KBM-7 (cell line): ENCODE measurements at regions not wholly inside any gene's neighbourhood (a gene's known extent, or its start where the extent isn't known, plus 50 kb on each side); places are given as distances from the start of the nearest gene placed in this dataset.

ENCODE experiments used
- DNase-seq: peaks from one replicate; pipeline ENCODE4 v3.0.0-alpha.2; 2015
- in situ Hi-C: fragments of 300-500 bp; cut with MboI; formaldehyde crosslinking; loops from 2 replicates; pipeline ENCODE4 v1.14.3; 2020; ENCODE audit warnings: low sequenced_read_pairs, low pct_unique_long_range_greater_than_20kb, mixed read lengths

- DNase-seq = no peak
Observed at GRCh38 chr6:14271789-14272736, 154.5 kb downstream of the CD83 start.

DNA sequence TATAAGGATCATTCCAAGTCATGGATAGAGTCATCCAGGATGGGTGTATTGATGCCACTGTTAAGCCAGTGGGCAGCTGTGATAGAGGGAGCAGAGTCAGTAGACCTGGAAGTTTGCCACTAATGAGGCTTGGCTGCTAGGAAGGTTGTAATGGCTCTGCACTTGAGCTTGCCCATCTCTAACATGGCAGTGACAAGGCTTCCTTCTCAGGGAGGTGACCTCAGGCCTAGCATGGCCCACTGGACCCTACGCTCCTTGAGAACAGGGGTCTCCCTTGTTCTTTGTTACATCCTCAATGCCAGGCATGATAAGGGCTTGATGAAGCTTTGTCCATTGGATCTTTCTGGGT, 155.1 kb downstream of the CD83 start:
- DNase-seq = no peak
- in situ Hi-C loops = no loop called here

More at GRCh38 chr6:14271789-14272736, 154.5 kb downstream of the CD83 start:
- in situ Hi-C loops = no loop called here

DNA sequence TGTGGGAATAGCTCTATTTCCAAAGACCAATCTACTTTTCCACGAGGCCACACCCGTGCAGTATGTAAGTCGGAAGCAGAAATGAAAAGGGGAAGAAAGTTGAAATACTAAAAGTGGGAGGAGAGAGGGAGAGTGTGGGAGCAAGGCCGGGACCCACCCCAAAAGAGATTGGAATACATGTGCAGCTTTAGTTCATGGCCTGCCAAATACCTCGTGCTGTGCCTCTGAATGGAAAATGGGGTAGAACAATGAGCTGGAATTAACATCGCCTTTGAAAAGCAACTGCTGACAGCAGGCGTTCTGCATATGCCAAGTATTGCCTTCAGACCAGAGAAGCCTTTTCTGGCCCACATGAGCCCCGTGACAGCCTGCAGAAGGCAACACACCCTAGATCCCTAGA, 155.6 kb downstream of the CD83 start:
- DNase-seq = no peak
- in situ Hi-C loops = no loop called here

- in situ Hi-C loops = no loop called here
- no peak for DNase-seq
Observed at GRCh38 chr6:14274016-14274415, 156.4 kb downstream of the CD83 start.

DNA sequence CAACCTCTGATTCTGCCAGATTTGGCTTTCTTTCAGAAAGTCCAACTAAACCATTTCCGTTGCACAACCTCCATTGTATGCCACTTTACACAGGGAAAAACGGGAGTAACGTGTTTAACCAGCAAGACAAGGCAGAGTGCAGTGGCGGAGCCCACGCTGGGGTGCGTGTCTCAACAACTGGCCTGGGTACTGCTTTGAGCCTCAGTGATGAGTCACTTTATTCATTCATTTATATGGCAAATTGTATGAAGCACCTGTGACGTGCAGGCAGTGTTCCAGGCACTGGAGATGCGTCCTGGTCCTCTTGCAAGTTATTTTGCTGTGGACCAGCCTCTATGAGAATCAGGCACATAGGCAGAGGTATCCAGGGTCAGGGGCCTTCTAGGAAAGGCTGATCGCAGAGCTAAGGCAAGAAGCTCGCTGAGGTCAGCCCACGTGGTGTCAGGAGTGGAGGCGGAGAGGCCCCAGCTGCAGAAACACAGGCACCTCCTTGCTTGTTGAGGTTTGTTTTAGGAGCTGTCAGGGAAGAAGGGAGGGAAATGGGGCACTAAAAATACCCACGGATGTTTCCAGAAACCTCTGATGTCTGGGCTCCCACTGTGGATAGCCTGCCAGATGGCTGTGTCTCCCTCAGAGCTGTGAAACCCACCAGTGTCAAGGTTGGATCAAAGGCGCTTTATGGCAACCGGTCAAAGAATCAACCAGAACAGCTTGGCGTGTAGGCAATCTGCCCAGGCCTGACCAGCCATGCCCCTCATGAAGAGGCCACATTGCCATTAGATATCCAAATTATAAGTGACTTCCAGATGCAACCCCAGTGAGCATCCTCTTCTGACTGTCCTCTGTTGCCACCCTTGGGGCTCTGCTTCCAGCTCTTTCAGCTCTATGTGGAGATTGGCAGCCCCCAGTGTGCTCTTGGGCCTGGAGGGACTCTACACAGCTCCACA, 157.2 kb downstream of the CD83 start:
- in situ Hi-C loops = no loop called here
- no peak for DNase-seq

DNA sequence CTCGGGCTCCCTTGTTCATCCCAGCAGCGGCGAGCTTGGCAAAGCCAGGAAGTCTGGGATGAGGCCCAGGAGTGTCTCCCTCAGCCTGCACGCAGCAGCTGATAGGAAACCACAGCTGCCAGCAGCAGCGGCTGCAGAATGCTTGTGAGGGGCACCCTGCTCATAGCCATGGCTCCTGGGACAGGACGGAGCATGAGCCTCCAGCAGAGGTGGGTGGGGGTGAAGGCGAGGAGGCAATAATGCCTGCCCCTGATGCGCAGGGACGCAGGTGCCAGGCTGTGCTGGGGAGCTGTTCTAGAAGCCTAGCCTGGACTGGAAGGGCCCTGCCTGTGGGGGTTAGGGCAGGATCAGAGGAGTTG, 157.9 kb downstream of the CD83 start:
- in situ Hi-C loops = no loop called here
- DNase-seq = no peak

DNA sequence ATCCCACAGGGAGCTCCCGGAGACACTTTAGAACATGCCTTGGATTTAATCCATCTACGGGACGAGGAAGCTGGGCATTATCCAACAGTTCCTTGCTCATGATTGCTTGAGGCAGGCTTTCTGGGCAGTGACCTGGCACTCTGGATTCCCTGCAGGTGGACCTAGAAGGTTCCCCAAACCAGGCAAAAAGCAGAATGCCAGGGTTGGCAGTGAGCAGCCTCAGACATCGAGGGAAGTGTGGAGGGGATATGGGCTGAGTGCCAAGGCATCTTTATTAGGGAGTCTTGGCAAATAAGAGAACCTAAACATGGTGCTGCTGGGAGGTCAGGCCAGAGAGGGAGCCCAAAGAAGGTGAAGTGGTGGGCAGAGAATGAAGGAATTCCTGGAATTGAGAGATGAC, 158.5 kb downstream of the CD83 start:
- in situ Hi-C loops = no loop called here
- no peak for DNase-seq

DNA sequence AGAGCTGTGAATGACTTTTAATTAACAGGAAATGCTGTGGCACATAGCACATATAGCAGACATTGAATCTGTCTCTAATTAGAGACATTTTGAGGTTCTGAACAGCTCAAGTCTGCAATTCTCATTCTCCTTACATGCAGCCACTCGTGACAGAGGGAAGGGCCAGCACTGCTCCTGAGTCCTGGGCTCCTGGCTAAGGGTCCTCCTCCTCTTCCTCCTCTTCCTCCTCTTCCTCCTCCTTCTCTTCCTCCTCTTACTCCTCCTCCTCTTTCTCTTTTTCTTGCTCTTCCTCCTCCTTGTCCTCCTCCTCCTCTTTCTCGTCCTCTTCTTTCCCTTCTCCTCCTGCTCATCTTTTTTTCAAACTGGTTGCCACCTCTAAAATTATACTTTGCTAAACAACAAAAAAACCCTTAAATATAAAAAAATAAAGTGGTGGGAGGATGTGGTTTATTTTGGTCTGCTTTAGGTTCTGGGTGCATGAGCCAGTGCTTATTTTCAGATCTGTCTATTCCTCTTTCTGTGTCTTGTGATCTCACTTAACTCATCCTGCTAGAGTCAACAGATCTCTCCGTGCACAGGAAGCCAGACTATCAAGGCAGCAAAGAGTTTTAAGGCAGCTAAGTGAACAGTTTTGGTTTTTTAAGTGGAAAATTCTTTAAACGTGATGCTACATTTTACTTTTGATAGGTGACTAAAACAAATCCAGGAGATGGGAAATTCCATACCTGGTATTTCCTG, 159.3 kb downstream of the CD83 start:
- peak; percentile 69 for DNase-seq
- in situ Hi-C loops = no loop called here

DNA sequence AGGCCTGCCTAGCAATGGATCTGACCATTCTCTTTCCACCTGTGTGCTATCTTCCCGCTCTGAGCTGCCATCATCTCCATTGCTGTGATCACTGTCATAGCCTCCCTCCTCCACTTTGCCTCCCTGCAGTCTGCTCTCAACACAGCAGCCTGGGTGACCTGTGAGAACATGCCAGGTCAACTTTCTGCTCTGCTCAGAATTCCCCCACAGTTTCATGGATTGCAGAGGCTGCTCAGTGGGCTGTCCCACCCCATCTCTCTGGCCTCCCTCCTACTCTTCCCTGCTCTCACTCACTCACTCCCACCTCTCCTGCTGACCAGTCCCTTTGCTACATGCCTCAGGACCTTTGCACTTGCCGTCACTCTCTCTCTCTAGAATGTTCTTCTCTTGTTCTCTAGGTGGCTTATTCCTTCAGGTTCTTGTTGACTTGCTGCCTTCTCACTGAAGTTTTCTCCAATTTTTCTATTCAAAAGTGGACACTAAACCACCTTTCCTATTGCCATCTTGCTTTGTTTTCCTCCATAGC, 159.9 kb downstream of the CD83 start:
- in situ Hi-C loops = no loop called here
- no peak for DNase-seq

GRCh38 chr6:14278006-14278405, 160.4 kb downstream of the CD83 start:
- no peak for DNase-seq
- in situ Hi-C loops = no loop called here

- DNase-seq = no peak
- in situ Hi-C loops = no loop called here
Observed at GRCh38 chr6:14278446-14278845, 160.9 kb downstream of the CD83 start.

DNA sequence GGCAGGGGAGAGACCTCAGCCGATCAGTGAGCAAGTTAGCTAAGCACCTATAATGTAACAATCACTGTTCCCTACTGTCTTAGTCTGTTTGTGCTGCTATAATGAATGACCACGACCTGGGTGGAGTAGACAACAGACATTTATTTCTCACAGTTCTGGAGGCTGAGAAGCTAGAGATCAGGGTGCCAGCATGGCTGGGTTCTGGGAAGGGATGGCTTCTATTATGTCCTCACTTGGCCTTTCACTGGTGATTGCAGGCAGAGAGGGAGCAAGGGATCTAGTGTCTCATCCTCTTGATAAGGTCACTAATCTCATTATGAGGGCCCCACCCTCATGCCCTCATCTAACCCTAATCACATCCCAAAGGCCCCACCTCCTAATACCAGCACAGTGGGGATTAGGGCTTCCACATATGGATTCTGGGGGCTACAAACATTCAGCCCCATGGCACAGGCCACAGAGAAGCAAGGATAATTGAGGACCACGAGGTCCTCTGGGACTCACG, 162.5 kb downstream of the CD83 start:
- in situ Hi-C loops = no loop called here
- DNase-seq = no peak

GRCh38 chr6:14280766-14281293, 163.3 kb downstream of the CD83 start:
- no peak for DNase-seq
- in situ Hi-C loops = no loop called here

GRCh38 chr6:14281811-14282660, 164.5 kb downstream of the CD83 start:
- in situ Hi-C loops = no loop called here
- DNase-seq = no peak

- in situ Hi-C loops = no loop called here
- DNase-seq = no peak
Observed at GRCh38 chr6:14282854-14283505, 165.4 kb downstream of the CD83 start.

DNA sequence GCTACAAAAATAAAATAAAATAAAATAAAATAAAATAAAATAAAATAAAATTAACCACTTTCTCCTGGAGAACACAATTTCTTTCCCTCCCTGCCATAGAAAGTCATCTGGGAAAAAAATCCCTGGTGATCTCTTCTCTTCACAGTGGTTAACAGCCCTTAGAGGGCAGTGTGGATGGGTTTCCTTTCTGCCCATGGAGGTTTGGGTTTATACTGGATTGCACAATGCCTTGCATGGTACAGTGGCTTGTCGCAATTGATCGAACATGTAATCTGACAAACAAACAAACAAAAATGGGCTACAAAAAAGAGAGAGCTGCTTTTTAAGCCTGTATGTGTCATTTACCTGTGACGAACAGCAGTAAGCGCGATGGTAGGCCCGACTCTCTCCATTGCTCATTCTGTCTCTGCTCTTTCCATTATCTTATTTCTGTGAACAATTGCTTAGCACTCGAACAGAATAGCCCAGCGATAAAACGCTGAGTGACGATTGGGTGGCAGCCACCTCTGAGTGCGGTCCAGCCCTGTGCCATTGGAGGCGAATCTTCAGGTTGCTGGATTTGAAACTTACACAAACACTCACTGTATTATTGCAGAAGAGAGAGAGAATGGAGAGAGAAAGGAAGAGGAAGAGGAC, 166.1 kb downstream of the CD83 start:
- no peak for DNase-seq
- in situ Hi-C loops = no loop called here

DNA sequence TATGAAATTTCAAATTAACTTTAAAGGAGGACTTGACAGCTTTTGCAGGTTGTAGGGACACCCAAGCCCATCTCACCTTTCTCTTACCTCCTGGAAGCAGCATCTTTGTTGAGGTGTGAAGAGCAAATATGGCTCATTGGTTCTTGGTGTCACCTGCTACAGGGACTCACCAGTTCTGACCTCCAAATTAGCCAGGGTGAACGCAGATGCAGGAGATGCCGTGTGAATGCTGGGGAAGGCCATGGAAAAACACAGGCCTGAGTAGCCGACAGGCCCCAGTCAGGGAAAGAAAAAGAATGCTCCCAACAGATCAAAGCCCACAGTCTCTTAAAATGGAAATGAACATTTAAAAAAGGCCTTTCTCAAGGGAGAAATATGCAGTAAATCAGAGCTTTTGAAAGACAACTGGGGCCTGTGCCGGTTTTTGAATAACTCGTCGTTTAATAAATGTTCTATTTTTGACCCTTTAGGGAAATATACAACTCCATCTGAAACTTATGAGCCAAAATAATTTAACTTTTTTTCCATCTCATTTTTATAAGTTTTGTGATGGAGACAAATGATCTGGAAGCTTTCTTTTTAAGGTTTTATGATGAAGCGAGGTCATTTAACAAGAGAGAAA, 167.5 kb downstream of the CD83 start:
- in situ Hi-C loops = no loop called here
- DNase-seq = no peak
